ENCODE measurements at regions not wholly inside any gene's neighbourhood (a gene's known extent, or its start where the extent isn't known, plus 50 kb on each side); places are given as distances from the start of the nearest gene placed in this dataset.
A peak's percentile ranks its signal among the peaks of the same experiment; 100 is the strongest.
"Not testable (repeated sequence)": the region's sequence is repeated elsewhere in the genome, so short reads cannot be mapped to it uniquely, and the experiment has no call there.

DNA sequence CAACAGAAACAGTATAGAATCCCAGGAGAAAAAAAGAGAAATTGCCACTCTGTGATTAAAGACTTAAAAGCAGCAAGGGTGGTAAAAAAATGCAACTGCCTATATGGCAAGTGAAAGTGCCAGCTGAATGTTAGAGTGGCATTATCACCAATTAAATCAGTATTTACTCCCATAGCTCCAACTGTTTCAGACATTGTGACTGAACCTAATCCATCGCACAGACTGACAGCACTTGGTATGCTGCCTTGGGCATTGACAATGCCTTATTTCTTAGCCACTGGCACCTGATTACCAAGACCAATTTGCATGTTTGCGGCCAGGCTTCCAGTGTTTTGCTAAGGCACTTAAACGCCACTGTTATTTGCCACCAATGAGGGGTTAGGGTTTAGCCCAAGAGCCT lies 201.9 kb upstream of the NECTIN3 start:
- Histone ChIP-seq H3K27me3 (replicated peaks; ENCODE audit: control insufficient read depth, insufficient read depth, low read length) (no peaks in the 10 kb centered on the region), H3K4me3 (replicated peaks; ENCODE audit: low read depth, low read length) (no peak overlapping the region), H3K36me3 (ENCODE audit: control insufficient read depth, insufficient read depth, low read length) (no peaks in the 10 kb centered on the region)
- TF ChIP-seq, protein P1, sequence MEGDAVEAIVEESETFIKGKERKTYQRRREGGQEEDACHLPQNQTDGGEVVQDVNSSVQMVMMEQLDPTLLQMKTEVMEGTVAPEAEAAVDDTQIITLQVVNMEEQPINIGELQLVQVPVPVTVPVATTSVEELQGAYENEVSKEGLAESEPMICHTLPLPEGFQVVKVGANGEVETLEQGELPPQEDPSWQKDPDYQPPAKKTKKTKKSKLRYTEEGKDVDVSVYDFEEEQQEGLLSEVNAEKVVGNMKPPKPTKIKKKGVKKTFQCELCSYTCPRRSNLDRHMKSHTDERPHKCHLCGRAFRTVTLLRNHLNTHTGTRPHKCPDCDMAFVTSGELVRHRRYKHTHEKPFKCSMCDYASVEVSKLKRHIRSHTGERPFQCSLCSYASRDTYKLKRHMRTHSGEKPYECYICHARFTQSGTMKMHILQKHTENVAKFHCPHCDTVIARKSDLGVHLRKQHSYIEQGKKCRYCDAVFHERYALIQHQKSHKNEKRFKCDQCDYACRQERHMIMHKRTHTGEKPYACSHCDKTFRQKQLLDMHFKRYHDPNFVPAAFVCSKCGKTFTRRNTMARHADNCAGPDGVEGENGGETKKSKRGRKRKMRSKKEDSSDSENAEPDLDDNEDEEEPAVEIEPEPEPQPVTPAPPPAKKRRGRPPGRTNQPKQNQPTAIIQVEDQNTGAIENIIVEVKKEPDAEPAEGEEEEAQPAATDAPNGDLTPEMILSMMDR (IDR thresholded peaks at IDR 0.05; ENCODE audit: insufficient read depth, low read length, poor library complexity, severe bottlenecking) = no peak
- DNase-seq (ENCODE audit: extremely low read depth, insufficient read length) = no peak

DNA sequence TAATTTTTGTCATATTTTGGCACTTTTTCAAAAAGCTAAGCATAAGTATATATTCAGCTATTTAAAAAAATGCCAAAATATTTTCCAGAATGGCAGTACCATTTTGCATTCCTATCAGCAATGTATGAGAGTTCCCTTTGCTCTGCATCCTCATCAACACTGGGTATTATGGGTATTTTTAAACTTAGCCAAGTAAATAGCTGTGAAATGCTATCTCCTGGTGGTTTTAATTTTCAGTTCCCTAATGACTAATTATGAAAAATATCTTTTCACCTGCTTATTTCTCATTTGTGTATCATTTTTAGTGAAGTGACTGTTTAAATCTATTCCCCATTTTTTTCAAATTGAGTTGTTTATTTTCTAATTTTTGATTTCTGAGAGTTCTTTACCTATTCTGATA lies 199.7 kb upstream of the NECTIN3 start:
- no peak for DNase-seq (ENCODE audit: extremely low read depth, insufficient read length)
- TF ChIP-seq, protein P1 (IDR thresholded peaks at IDR 0.05; ENCODE audit: insufficient read depth, low read length, poor library complexity, severe bottlenecking) = no peak
- Histone ChIP-seq H3K27me3 (replicated peaks; ENCODE audit: control insufficient read depth, insufficient read depth, low read length) (no peaks in the 10 kb centered on the region), H3K36me3 (ENCODE audit: control insufficient read depth, insufficient read depth, low read length) (no peaks in the 10 kb centered on the region), H3K4me3 (replicated peaks; ENCODE audit: low read depth, low read length) (no peak overlapping the region)

DNA sequence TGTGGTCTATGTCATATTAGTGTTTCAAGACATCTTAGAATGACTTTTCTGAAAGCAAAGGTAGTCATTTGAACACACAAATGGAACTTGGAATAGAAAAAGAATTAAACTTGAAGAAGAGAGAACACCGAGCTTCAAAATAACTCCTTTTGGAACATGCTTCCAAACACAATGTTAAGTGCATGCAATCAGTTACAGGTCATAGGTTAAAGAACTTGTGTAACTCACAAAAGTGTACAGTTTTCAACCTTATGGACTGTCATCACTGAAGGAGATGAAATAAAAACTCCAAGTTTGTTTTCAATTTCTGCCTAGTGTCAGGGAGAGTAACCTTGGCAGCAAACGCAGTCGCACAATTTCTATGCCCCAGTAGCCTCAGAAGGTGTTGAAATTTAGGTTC lies 192.9 kb upstream of the NECTIN3 start:
- no peaks in the 10 kb centered on the region for H3K27me3 ChIP-seq (replicated peaks; ENCODE audit: control insufficient read depth, insufficient read depth, low read length)
- H3K4me3 ChIP-seq (replicated peaks; ENCODE audit: low read depth, low read length) = no peak overlapping the region
- no peaks in the 10 kb centered on the region for H3K36me3 ChIP-seq (ENCODE audit: control insufficient read depth, insufficient read depth, low read length)
- TF ChIP-seq, protein P1 (IDR thresholded peaks at IDR 0.05; ENCODE audit: insufficient read depth, low read length, poor library complexity, severe bottlenecking) = no peak
- DNase-seq (ENCODE audit: extremely low read depth, insufficient read length) = no peak

DNA sequence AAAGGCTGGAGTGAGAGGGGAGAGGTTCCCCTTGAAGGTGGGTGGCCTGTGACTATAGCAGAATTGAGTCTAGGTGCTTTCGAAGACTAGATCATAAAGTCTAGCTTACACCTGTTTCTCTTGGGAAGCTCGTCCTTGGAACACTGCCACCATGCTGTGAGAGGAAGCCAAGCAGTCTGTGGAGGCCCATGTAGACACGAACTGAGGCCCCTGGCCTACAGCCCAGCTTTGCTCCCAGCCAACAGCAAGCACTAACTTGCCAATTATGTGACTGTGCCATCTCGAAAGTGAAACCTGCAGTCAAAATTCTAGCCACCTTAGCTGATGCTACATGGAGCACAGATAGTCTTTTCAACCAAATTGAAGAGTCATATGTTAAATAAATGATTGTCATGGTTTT lies 190.5 kb upstream of the NECTIN3 start:
- no peaks in the 10 kb centered on the region for H3K36me3 ChIP-seq (ENCODE audit: control insufficient read depth, insufficient read depth, low read length)
- H3K4me3 ChIP-seq (replicated peaks; ENCODE audit: low read depth, low read length) = no peak overlapping the region
- DNase-seq (ENCODE audit: extremely low read depth, insufficient read length) = no peak
- no peaks in the 10 kb centered on the region for H3K27me3 ChIP-seq (replicated peaks; ENCODE audit: control insufficient read depth, insufficient read depth, low read length)
- TF ChIP-seq, protein P1 (IDR thresholded peaks at IDR 0.05; ENCODE audit: insufficient read depth, low read length, poor library complexity, severe bottlenecking) = peak; percentile 46

DNA sequence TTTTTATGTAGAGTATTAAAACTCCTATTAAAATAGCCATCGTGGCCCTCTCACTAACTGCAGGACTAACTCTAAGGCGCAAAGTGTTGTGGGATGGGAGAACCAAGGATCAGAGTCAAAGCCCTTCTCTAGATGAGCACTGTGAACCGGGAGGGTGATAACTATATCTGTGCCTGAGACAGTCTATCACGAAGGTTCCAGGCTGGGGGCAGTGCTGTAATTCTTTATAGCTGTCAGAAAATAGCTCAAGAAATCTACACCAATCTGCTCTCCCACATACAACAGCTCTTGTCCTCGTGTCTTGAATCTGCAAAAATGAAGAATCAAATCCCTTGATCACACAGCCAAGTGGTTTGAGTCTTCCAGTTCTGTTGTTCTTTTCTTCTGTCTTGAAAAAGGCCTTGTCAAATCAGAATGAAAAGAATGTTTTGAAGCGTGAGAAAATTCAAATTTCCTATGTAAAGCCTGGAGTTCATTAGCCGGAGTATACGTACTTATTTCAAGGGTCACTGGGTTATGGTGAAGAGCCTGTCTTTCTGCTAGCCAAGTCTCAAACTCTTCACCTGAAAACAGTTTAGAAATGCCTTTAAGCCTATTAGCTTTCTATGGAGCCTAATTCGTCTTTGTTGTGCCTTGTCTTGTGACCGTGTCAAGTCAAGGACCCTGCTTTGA lies 185.3 kb upstream of the NECTIN3 start:
- TF ChIP-seq, protein P1 (IDR thresholded peaks at IDR 0.05; ENCODE audit: insufficient read depth, low read length, poor library complexity, severe bottlenecking) = no peak
- Histone ChIP-seq H3K36me3 (ENCODE audit: control insufficient read depth, insufficient read depth, low read length) (no peaks in the 10 kb centered on the region), H3K4me3 (replicated peaks; ENCODE audit: low read depth, low read length) (no peak overlapping the region), H3K27me3 (replicated peaks; ENCODE audit: control insufficient read depth, insufficient read depth, low read length) (no peaks in the 10 kb centered on the region)
- no peak for DNase-seq (ENCODE audit: extremely low read depth, insufficient read length)

DNA sequence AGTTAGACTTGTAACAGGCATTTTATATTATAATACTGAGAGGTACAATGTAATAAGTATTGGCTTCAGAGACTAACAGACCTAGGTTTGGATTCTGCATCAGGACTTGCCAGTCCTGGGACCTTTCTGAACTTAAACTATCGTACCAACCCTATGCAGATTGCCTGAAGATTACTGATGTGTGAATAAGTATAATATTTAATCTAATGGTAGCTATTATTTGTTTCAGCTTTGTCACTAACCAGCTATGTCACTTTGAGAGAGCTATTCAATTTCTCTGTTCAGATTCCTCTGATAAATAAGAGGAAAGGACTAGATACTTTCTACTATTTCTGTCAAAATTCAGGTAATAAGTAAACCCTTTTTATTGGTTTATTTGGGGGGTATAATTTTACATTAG lies 184.4 kb upstream of the NECTIN3 start:
- TF ChIP-seq, protein P1 (IDR thresholded peaks at IDR 0.05; ENCODE audit: insufficient read depth, low read length, poor library complexity, severe bottlenecking) = no peak
- Histone ChIP-seq H3K27me3 (replicated peaks; ENCODE audit: control insufficient read depth, insufficient read depth, low read length) (no peaks in the 10 kb centered on the region), H3K36me3 (ENCODE audit: control insufficient read depth, insufficient read depth, low read length) (no peaks in the 10 kb centered on the region), H3K4me3 (replicated peaks; ENCODE audit: low read depth, low read length) (no peak overlapping the region)
- no peak for DNase-seq (ENCODE audit: extremely low read depth, insufficient read length)

DNA sequence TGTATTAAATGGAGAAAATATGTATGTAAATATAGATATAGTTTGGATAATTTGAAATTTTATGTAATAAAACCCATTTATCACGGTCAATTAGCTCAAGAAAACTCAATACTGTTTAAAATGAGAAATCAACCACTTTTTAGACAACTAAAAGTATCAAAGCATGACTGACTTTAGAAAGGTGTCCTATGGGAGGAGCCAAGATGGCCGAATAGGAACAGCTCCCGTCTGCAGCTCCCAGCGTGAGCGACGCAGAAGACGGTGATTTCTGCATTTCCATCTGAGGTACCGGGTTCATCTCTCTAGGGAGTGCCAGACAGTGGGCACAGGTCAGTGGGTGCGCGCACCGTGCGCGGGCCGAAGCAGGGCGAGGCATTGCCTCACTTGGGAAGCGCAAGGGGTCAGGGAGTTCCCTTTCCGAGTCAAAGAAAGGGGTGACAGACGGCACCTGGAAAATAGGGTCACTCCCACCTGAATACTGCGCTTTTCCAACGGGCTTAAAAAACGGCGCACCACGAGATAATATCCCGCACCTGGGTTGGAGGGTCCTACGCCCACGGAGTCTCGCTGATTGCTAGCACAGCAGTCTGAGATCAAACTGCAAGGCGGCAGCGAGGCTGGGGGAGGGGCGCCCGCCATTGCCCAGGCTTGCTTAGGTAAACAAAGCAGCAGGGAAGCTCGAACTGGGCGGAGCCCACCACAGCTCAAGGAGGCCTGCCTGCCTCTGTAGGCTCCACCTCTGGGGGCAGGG lies 182.8 kb upstream of the NECTIN3 start:
- not testable (repeated sequence) for DNase-seq (ENCODE audit: extremely low read depth, insufficient read length); H3K27me3 ChIP-seq (replicated peaks; ENCODE audit: control insufficient read depth, insufficient read depth, low read length); H3K4me3 ChIP-seq (replicated peaks; ENCODE audit: low read depth, low read length); H3K36me3 ChIP-seq (ENCODE audit: control insufficient read depth, insufficient read depth, low read length)

DNA sequence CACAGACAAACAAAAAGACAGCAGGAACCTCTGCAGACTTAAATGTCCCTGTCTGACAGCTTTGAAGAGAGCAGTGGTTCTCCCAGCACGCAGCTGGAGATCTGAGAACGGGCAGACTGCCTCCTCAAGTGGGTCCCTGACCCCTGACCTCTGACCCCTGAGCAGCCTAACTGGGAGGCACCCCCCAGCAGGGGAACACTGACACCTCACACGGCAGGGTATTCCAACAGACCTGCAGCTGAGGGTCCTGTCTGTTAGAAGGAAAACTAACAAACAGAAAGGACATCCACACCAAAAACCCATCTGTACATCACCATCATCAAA lies 182.3 kb upstream of the NECTIN3 start:
- DNase-seq (ENCODE audit: extremely low read depth, insufficient read length) = not testable (repeated sequence)

More for the DNA sequence above, 182.3 kb upstream of the NECTIN3 start:
- not testable (repeated sequence) for H3K4me3 ChIP-seq (replicated peaks; ENCODE audit: low read depth, low read length); H3K36me3 ChIP-seq (ENCODE audit: control insufficient read depth, insufficient read depth, low read length); H3K27me3 ChIP-seq (replicated peaks; ENCODE audit: control insufficient read depth, insufficient read depth, low read length)
